Retinal pigment epithelial cell (primary cell): ENCODE measurements at regions not wholly inside any gene's neighbourhood (a gene's known extent, or its start where the extent isn't known, plus 50 kb on each side); places are given as distances from the start of the nearest gene placed in this dataset.
"Not testable (repeated sequence)": the region's sequence is repeated elsewhere in the genome, so short reads cannot be mapped to it uniquely, and the experiment has no call there.

Source experiments
- DNase-seq: peaks from one replicate; pipeline ENCODE4 v3.0.0-alpha.2; 2010; ENCODE audit warnings: low read depth
- H3K4me3 ChIP-seq: 2 replicates; pipeline ENCODE4 v1.5.1; 2011; ENCODE audit warnings: mild to moderate bottlenecking, low read length, control low read depth, moderate library complexity
- TF ChIP-seq, protein P1 (sequence below): conservative IDR thresholded peaks from 2 replicates; pipeline ENCODE4 v1.5.1; 2011; ENCODE audit warnings: low read depth, low read length, control low read depth, inconsistent platforms

DNA sequence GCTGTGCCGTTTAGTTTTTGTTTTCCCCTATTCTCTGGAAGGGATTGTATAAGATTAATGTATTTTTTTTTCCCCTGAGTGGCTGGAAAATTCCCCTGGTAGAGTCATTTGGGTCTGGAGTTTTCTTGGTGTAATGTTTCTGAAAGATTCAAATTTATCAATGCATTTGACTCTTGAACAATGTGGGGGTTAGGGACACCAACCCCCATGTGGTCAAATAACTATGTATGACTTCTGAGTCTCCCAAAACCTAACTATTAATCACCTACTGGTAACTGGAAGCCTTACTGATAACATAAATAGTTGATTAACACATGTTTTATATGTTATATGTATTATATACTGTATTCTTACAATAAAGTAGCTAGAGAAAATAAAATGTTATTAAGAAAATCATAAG lies 220.1 kb upstream of the PDE3A start:
- no peak overlapping the region for H3K4me3 ChIP-seq
- TF ChIP-seq, protein P1, sequence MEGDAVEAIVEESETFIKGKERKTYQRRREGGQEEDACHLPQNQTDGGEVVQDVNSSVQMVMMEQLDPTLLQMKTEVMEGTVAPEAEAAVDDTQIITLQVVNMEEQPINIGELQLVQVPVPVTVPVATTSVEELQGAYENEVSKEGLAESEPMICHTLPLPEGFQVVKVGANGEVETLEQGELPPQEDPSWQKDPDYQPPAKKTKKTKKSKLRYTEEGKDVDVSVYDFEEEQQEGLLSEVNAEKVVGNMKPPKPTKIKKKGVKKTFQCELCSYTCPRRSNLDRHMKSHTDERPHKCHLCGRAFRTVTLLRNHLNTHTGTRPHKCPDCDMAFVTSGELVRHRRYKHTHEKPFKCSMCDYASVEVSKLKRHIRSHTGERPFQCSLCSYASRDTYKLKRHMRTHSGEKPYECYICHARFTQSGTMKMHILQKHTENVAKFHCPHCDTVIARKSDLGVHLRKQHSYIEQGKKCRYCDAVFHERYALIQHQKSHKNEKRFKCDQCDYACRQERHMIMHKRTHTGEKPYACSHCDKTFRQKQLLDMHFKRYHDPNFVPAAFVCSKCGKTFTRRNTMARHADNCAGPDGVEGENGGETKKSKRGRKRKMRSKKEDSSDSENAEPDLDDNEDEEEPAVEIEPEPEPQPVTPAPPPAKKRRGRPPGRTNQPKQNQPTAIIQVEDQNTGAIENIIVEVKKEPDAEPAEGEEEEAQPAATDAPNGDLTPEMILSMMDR, result no peak
- DNase-seq, result no peak

DNA sequence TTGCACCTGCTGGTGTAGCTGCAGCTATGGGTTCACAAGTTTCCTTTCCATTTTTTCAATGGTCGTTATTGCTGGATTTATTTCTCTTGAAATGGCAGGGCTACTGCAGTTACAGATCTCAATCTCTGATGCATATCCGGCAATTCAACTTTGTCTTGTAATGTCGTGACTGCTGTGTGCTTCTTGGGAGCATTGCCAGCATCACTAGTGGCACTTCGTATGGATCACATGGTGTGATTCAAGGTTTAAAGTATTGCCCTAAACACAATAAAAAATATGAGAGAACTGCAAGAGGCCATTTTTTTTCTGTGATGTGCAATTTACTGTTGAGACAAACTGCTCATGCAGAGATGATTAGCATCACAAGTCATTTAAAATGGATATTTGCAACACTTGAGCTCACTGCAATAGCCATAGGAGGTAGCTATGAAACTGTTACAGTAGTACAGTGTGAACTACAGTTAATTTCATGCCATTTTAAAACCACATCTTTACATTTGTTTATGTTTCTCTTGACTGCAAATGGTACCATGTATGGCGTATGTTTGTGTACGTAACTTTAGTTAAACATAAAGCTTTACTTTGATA lies 217.4 kb upstream of the PDE3A start:
- H3K4me3 ChIP-seq, result no peak overlapping the region
- TF ChIP-seq, protein P1, result no peak
- DNase-seq, result no peak

DNA sequence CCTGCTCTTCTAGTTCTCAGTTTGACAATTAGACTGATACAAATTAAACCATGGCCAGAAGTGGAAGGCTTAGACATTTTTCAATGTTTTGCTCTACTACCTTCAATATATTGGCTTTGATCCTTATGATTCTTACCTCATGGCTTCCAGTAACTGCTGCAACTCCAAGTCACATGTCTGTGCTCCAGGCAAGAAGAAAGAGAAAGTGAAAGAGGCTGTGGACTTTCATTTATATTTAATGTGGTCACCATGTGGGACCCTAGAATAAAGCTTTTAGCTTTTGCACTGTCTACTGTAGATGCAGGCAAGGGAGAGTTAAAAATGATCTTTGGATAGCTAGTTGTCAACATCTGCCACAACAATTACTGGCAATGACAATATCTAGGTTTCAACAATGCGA lies 214.3 kb upstream of the PDE3A start:
- no peak for DNase-seq
- no peak overlapping the region for H3K4me3 ChIP-seq
- TF ChIP-seq, protein P1, result no peak

DNA sequence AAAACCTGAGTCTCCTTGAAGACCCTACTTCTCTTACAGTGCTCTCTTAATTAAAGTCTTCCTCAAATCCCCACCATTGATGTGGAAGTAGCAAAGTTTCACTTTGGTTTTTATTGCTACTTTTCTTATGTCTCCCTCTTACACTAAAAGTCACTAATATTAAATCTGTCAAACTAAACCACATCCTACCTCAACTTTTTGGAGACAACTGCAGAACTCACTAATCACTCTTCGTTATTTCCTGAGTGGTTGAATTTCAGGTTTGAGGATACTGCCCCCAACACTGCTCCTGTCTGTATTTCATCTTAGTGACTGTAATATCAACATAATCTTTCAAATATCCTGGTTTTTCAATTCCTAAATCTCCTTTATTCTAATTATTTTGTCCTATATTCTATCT lies 213.0 kb upstream of the PDE3A start:
- TF ChIP-seq, protein P1, result no peak
- no peak overlapping the region for H3K4me3 ChIP-seq
- DNase-seq, result no peak

DNA sequence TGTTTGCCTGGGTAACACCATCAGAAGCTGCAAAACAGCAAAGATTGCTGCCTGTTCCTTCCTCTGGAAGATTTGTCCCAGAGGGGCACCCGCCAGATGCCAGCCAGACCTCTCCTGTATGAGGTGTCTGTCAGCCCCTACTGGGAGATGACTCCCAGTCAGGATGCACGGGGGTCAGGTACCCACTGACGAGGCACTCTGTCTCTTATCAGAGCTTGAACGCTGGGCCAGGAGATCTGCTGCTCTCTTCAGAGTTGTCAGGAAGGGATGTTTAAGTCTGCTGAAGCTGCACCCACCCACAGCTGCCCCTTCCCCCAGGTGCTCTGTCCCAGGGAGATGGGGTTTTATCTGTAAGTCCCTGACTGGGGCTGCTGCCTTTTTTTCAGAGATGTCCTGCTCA lies 207.4 kb upstream of the PDE3A start:
- not testable (repeated sequence) for DNase-seq, H3K4me3 ChIP-seq

DNA sequence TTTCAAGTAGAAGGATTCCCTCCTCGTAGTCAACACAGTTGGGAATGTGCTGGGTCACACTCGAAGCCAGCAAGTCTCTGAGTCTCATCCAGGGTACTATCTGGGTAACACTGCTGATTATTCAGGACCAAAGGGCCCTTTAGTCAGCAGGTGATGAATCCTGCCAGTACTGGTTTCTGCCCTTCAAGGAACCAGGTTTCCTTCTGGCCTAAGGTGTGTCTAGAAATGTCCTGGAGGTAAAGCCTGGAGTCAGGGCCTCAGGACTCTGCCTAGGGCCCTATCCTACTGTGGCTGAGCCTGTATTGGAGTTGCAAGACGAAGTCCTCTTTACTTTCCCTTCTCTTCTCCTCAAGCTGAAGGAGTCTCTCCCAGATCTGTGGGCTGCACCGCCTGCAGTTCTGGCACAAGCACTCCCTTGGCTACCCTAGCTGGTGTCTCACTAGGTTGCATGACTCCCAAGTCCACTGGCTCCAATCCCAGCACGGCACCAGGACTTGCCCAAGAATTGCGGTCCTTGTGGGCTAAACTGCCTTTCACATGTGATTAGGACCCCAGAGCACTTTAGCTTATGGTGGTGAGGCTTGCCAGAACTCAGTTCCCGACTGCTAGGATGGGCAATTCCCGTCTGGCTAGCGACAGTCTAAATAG lies 193.7 kb upstream of the PDE3A start:
- no peak for DNase-seq
- TF ChIP-seq, protein P1, result no peak
- no peak overlapping the region for H3K4me3 ChIP-seq

DNA sequence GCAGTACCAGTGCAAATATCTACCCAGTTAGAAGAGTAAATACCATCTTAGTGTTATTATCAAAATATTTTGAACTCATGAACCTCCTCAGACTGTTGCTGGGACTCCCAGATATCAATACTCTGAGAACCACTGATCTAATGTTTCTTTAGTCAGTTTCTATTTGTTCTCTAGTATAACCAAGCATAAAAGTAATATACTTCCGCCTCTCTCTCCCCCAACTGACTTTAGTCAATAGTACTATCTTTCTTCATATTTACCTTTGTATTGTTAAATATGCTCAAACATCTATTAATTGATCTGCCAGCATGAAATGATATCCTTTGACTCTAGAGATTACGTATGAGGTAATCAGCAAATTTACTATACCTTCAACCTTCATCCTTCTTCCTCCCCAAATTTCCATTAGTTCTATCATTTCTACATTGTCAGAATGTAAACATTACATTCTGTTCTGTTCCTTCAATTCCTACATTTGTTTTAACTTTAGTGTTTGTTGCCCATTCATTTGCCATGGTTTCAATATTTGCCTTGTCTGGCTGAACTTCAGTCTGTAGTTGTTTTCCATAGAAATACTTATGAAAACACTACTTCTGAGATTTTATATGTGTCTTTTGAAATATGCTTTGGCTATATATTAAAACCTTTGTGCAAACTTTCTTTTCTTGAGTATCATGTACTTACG lies 192.5 kb upstream of the PDE3A start:
- no peak for DNase-seq
- TF ChIP-seq, protein P1, result no peak
- H3K4me3 ChIP-seq, result no peak overlapping the region
